ENCODE measurements at regions not wholly inside any gene's neighbourhood (a gene's known extent, or its start where the extent isn't known, plus 50 kb on each side); places are given as distances from the start of the nearest gene placed in this dataset.

- peaks cover 25% of the 10 kb centered on the region for H3K27me3 Mint-ChIP-seq (ENCODE audit: low read depth)
- DNase-seq (ENCODE audit: low spot score): no peak
- TF ChIP-seq CTCF (IDR thresholded peaks at IDR 0.05): no peak
- peaks cover 15% of the 10 kb centered on the region for H3K4me1 Mint-ChIP-seq (ENCODE audit: low read depth)
- H3K27ac Mint-ChIP-seq (ENCODE audit: unreplicated experiment): no peak overlapping the region
- peaks cover 3% of the 10 kb centered on the region for H3K9me3 Mint-ChIP-seq (ENCODE audit: low read depth)
- no peaks in the 10 kb centered on the region for H3K36me3 Mint-ChIP-seq (ENCODE audit: low read depth)
- no peak overlapping the region for H3K4me3 Mint-ChIP-seq (ENCODE audit: unreplicated experiment)
These were observed 338.9 kb downstream of the KLF5 start for GRCh38 chr13:73397496-73398305.

GRCh38 chr13:73394066-73394465 lies 335.3 kb downstream of the KLF5 start:
- no peak overlapping the region for H3K4me3 Mint-ChIP-seq (ENCODE audit: unreplicated experiment)
- H3K4me1 Mint-ChIP-seq (ENCODE audit: low read depth): peaks cover 3% of the 10 kb centered on the region
- peaks cover 34% of the 10 kb centered on the region for H3K27me3 Mint-ChIP-seq (ENCODE audit: low read depth)
- no peak overlapping the region for H3K27ac Mint-ChIP-seq (ENCODE audit: unreplicated experiment)
- peaks cover 13% of the 10 kb centered on the region for H3K9me3 Mint-ChIP-seq (ENCODE audit: low read depth)
- H3K36me3 Mint-ChIP-seq (ENCODE audit: low read depth): no peaks in the 10 kb centered on the region
- no peak for TF ChIP-seq CTCF (IDR thresholded peaks at IDR 0.05)
- no peak for DNase-seq (ENCODE audit: low spot score)

DNA sequence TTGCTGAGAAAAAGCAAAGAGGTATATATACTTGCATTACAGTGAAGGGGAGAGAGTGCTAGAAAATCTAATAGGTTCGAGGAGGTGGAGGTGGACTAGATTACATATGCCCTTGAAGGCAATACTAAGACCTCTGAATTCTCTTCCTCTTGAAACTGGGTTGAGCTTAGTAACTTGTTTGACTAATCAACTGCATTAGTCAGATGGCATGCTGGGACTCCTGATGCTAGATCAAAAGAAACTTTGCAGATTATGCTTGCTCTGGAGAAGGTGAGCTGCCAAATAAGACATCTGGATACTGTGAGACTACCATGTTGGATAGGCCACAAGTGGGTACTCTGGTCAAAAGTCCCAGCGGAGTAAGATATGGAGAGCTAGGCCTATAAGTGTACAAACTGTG lies 331.3 kb downstream of the KLF5 start:
- H3K4me1 Mint-ChIP-seq (ENCODE audit: low read depth): no peaks in the 10 kb centered on the region

GRCh38 chr13:73388586-73388985 lies 329.8 kb downstream of the KLF5 start:
- no peak for DNase-seq (ENCODE audit: low spot score)
- no peaks in the 10 kb centered on the region for H3K36me3 Mint-ChIP-seq (ENCODE audit: low read depth)
- no peak for TF ChIP-seq CTCF (IDR thresholded peaks at IDR 0.05)
- peaks cover 29% of the 10 kb centered on the region for H3K27me3 Mint-ChIP-seq (ENCODE audit: low read depth)
- H3K4me1 Mint-ChIP-seq (ENCODE audit: low read depth): no peaks in the 10 kb centered on the region
- H3K9me3 Mint-ChIP-seq (ENCODE audit: low read depth): peaks cover 11% of the 10 kb centered on the region
- H3K4me3 Mint-ChIP-seq (ENCODE audit: unreplicated experiment): no peak overlapping the region
- no peak overlapping the region for H3K27ac Mint-ChIP-seq (ENCODE audit: unreplicated experiment)

More for the DNA sequence above, 331.3 kb downstream of the KLF5 start:
- Mint-ChIP-seq H3K27ac (ENCODE audit: unreplicated experiment) (no peak overlapping the region), H3K27me3 (ENCODE audit: low read depth) (peaks cover 27% of the 10 kb centered on the region), H3K36me3 (ENCODE audit: low read depth) (no peaks in the 10 kb centered on the region), H3K9me3 (ENCODE audit: low read depth) (peaks cover 11% of the 10 kb centered on the region), H3K4me3 (ENCODE audit: unreplicated experiment) (no peak overlapping the region)
- no peak for DNase-seq (ENCODE audit: low spot score)
- TF ChIP-seq CTCF (IDR thresholded peaks at IDR 0.05): no peak

GRCh38 chr13:73387318-73387717 lies 328.5 kb downstream of the KLF5 start:
- DNase-seq (ENCODE audit: low spot score): no peak
- H3K36me3 Mint-ChIP-seq (ENCODE audit: low read depth): no peaks in the 10 kb centered on the region
- peaks cover 11% of the 10 kb centered on the region for H3K9me3 Mint-ChIP-seq (ENCODE audit: low read depth)
- no peak overlapping the region for H3K4me3 Mint-ChIP-seq (ENCODE audit: unreplicated experiment)
- TF ChIP-seq CTCF (IDR thresholded peaks at IDR 0.05): no peak
- H3K27me3 Mint-ChIP-seq (ENCODE audit: low read depth): peaks cover 24% of the 10 kb centered on the region
- H3K4me1 Mint-ChIP-seq (ENCODE audit: low read depth): no peaks in the 10 kb centered on the region
- no peak overlapping the region for H3K27ac Mint-ChIP-seq (ENCODE audit: unreplicated experiment)

Measured in chondrocyte (in vitro differentiated cells).